ENCODE measurements at regions not wholly inside any gene's neighbourhood (a gene's known extent, or its start where the extent isn't known, plus 50 kb on each side); places are given as distances from the start of the nearest gene placed in this dataset.

DNA sequence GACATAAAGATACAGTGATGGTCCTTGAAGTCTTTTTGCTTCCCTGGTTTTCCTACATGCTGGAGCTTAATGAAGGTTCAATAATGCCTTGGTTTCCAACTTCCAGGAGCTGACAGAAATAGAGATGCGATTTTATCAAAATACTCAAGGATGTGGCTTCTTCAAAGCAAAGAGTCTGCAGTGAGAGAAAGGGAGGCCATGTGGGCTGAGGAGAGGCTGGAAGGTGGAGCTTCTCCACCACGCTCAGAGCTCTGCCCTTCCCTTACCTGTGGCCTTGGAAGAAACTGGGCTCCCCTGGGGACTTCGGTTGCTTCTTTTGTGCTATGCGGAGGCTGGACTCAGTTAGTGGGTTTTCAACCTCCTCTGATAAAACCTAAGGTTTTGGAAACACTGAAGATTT lies 175.0 kb upstream of the APCDD1 start:
- TF ChIP-seq, protein P1, sequence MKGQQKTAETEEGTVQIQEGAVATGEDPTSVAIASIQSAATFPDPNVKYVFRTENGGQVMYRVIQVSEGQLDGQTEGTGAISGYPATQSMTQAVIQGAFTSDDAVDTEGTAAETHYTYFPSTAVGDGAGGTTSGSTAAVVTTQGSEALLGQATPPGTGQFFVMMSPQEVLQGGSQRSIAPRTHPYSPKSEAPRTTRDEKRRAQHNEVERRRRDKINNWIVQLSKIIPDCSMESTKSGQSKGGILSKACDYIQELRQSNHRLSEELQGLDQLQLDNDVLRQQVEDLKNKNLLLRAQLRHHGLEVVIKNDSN (IDR thresholded peaks at IDR 0.05): no peak
- TF ChIP-seq RAD21 (IDR thresholded peaks at IDR 0.05; ENCODE audit: low read depth) (no peak), EP300 (IDR thresholded peaks at IDR 0.05; ENCODE audit: borderline replicate concordance) (no peak), YY1 (IDR thresholded peaks at IDR 0.05; ENCODE audit: low read depth) (no peak)
- TF ChIP-seq, protein P2, sequence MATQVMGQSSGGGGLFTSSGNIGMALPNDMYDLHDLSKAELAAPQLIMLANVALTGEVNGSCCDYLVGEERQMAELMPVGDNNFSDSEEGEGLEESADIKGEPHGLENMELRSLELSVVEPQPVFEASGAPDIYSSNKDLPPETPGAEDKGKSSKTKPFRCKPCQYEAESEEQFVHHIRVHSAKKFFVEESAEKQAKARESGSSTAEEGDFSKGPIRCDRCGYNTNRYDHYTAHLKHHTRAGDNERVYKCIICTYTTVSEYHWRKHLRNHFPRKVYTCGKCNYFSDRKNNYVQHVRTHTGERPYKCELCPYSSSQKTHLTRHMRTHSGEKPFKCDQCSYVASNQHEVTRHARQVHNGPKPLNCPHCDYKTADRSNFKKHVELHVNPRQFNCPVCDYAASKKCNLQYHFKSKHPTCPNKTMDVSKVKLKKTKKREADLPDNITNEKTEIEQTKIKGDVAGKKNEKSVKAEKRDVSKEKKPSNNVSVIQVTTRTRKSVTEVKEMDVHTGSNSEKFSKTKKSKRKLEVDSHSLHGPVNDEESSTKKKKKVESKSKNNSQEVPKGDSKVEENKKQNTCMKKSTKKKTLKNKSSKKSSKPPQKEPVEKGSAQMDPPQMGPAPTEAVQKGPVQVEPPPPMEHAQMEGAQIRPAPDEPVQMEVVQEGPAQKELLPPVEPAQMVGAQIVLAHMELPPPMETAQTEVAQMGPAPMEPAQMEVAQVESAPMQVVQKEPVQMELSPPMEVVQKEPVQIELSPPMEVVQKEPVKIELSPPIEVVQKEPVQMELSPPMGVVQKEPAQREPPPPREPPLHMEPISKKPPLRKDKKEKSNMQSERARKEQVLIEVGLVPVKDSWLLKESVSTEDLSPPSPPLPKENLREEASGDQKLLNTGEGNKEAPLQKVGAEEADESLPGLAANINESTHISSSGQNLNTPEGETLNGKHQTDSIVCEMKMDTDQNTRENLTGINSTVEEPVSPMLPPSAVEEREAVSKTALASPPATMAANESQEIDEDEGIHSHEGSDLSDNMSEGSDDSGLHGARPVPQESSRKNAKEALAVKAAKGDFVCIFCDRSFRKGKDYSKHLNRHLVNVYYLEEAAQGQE (IDR thresholded peaks at IDR 0.05; ENCODE audit: low read depth): no peak
- TF ChIP-seq, protein P3, sequence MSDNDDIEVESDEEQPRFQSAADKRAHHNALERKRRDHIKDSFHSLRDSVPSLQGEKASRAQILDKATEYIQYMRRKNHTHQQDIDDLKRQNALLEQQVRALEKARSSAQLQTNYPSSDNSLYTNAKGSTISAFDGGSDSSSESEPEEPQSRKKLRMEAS (IDR thresholded peaks at IDR 0.05): no peak

All from Ishikawa (cell line).